Peyer's patch (tissue), 4 donors: ENCODE measurements at regions not wholly inside any gene's neighbourhood (a gene's known extent, or its start where the extent isn't known, plus 50 kb on each side); places are given as distances from the start of the nearest gene placed in this dataset.

ENCODE experiments used
- DNase-seq, 3 donors: peaks; one replicate each; pipeline ENCODE4 v3.0.0-alpha.2; 2017 to 2019
- H3K27ac ChIP-seq, 4 donors: fragments of 200-600 bp; sonication (generic); one replicate each; pipeline ENCODE4 v1.5.1; 2016 to 2019
- H3K27me3 ChIP-seq, 2 donors: fragments of 200-600 bp; sonication (generic); one replicate each; pipeline ENCODE4 v1.5.1; 2019
- H3K36me3 ChIP-seq, 3 donors: fragments of 200-600 bp; sonication (generic); one replicate each; pipeline ENCODE4 v1.5.1; 2016 to 2019
- H3K4me1 ChIP-seq, 4 donors: fragments of 200-600 bp; sonication (generic); one replicate each; pipeline ENCODE4 v1.5.1; 2016 to 2019
- H3K4me3 ChIP-seq, 4 donors: fragments of 200-600 bp; sonication (generic); 1 replicate in 3 of 4; 2 replicates in 1 of 4; pipeline ENCODE4 v1.5.1; 2016 to 2019; ENCODE audit warnings: mild to moderate bottlenecking in 1 of 4
- H3K9me3 ChIP-seq, 4 donors: fragments of 200-600 bp; sonication (generic); one replicate each; pipeline ENCODE4 v1.5.1; 2016 to 2019; ENCODE audit warnings: mild to moderate bottlenecking in 1 of 4
- POLR2A ChIP-seq, 2 donors: fragments of 450-650 bp; IDR thresholded peaks; one replicate each; pipeline ENCODE4 v1.5.1; 2017; ENCODE audit warnings: antibody characterized with exemption in 2 of 2, mild to moderate bottlenecking in 2 of 2, moderate library complexity in 2 of 2
- TF ChIP-seq, protein P1 (sequence below), 6 experiments: fragments of 450-650 bp in 4 of 6; fragments of 200-600 bp in 2 of 6; sonication (generic) in 1 of 6; IDR thresholded peaks; one replicate each; pipeline ENCODE4 v1.5.1; 2017 to 2019; ENCODE audit warnings: antibody characterized with exemption in 6 of 6, mild to moderate bottlenecking in 3 of 6, moderate library complexity in 1 of 6

DNA sequence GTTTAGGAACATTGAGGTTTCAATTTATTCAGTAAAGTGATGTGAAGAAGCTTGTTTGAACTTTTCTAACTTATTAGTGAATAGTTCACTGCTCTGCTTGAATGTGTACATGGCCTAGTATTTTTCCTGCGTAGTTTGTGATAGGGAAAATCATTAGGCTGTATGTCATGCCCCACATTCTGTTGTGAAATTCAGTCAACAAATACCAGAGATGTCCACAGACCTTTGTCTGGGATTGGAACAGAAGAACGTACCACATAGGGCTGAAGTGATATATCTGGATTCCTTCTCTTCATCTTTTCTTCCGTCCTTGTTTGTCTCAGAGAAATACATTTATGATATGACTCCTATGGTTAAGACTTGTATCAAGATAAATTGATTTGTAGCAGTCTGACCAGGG, 88.8 kb upstream of the PLS3 start:
- TF ChIP-seq POLR2A (IDR thresholded peaks at IDR 0.05) = no peak
- TF ChIP-seq, protein P1, sequence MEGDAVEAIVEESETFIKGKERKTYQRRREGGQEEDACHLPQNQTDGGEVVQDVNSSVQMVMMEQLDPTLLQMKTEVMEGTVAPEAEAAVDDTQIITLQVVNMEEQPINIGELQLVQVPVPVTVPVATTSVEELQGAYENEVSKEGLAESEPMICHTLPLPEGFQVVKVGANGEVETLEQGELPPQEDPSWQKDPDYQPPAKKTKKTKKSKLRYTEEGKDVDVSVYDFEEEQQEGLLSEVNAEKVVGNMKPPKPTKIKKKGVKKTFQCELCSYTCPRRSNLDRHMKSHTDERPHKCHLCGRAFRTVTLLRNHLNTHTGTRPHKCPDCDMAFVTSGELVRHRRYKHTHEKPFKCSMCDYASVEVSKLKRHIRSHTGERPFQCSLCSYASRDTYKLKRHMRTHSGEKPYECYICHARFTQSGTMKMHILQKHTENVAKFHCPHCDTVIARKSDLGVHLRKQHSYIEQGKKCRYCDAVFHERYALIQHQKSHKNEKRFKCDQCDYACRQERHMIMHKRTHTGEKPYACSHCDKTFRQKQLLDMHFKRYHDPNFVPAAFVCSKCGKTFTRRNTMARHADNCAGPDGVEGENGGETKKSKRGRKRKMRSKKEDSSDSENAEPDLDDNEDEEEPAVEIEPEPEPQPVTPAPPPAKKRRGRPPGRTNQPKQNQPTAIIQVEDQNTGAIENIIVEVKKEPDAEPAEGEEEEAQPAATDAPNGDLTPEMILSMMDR (IDR thresholded peaks at IDR 0.05) = no peak

DNA sequence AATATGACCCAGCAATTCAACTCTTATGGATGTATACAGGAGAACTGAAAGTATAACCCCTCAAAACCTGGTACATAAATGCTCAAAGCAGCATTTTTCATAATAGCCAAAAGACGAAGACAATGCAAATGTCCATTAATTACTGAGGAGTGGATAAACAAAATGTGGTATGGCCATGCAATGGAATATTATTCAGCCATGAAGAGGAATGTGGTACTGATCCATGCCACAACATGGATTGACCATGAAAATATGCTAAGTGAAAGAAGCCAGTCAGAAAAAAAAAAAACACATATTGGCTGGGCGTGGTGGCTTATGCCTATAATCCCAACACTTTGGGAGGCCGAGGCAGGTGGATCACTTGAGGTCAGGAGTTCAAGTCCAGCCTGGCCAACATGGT, 74.5 kb upstream of the PLS3 start:
- H3K9me3 ChIP-seq = peaks cover 0 to 3% (median 0%) of the 10 kb centered on the region in 4 donors
- no peaks in the 10 kb centered on the region for H3K36me3 ChIP-seq
- no peak overlapping the region for H3K27ac ChIP-seq
- H3K27me3 ChIP-seq = no peaks in the 10 kb centered on the region
- DNase-seq = no peak
- TF ChIP-seq, protein P1 (IDR thresholded peaks at IDR 0.05) = no peak
- TF ChIP-seq POLR2A (IDR thresholded peaks at IDR 0.05) = no peak
- H3K4me3 ChIP-seq = no peak overlapping the region
- no peaks in the 10 kb centered on the region for H3K4me1 ChIP-seq

More for the DNA sequence above, 88.8 kb upstream of the PLS3 start:
- Histone ChIP-seq H3K36me3 (no peaks in the 10 kb centered on the region), H3K27ac (no peak overlapping the region), H3K27me3 (no peaks in the 10 kb centered on the region), H3K9me3 (no peaks in the 10 kb centered on the region), H3K4me3 (no peak overlapping the region), H3K4me1 (no peaks in the 10 kb centered on the region)
- DNase-seq = no peak

DNA sequence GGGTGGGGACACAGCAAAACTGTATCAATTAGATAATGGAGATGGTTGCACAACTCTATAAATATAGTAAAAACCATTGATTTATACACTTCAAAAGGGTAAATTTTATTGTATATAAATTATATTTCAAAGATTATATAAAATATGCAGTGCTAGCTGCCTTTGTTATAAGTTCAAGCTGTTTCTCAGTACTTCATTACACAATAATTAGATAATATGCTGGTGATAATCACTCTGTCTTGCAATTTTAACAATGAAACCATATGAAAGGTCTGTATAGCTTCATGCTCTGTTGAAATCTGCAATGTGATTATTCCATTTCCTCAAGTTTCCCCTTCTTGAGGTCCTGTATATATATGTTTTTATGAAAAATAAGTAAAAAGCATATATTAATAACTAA, 73.4 kb upstream of the PLS3 start:
- Histone ChIP-seq H3K4me1 (no peaks in the 10 kb centered on the region), H3K9me3 (peaks cover 0 to 3% (median 0%) of the 10 kb centered on the region in 4 donors), H3K27ac (no peak overlapping the region), H3K36me3 (no peaks in the 10 kb centered on the region), H3K4me3 (no peak overlapping the region), H3K27me3 (no peaks in the 10 kb centered on the region)
- no peak for TF ChIP-seq POLR2A (IDR thresholded peaks at IDR 0.05)
- TF ChIP-seq, protein P1 (IDR thresholded peaks at IDR 0.05) = no peak
- no peak for DNase-seq

DNA sequence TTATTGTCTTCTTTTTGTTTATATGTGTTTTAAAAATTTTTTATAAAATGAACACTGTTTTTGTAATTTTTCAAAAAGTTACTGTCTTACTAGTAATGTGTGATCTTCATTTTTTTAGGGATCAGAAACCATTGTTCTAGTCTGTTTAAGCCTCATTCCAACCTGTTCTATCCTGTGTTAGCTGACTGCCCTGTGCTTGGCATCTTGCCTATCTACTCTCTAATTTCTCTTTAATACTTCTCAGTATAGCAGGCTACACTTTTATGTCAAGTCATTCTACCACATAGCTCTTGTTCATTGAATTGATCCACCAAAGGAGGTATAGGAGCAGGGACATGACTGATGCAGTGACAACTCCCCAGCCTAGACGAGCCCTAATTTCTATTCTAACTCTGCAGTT, 70.2 kb upstream of the PLS3 start:
- peaks cover 0 to 3% (median 0%) of the 10 kb centered on the region in 4 donors for H3K9me3 ChIP-seq
- H3K4me1 ChIP-seq = no peaks in the 10 kb centered on the region
- no peaks in the 10 kb centered on the region for H3K36me3 ChIP-seq
- no peak for TF ChIP-seq POLR2A (IDR thresholded peaks at IDR 0.05)
- TF ChIP-seq, protein P1 (IDR thresholded peaks at IDR 0.05) = no peak
- no peak overlapping the region for H3K4me3 ChIP-seq
- no peaks in the 10 kb centered on the region for H3K27me3 ChIP-seq
- no peak for DNase-seq
- no peak overlapping the region for H3K27ac ChIP-seq

DNA sequence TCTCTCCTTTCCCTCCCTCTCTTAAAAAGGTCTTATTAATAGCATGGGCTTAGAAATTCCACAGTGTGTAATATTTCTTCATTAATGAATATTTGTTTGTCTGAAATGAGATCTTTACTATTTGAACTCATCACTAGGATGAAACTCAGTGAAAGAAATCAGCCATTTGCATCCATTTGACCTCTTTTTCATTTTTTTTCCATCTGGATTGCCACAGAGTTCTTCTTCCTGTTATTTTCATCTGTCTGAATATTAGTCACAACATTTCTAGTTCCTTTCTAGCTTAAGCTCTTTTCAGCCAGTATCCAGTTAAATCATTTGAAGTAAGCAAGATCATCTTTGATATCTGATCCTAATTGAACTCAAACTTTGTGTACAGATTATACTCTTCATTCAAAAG, 69.2 kb upstream of the PLS3 start:
- Histone ChIP-seq H3K36me3 (no peaks in the 10 kb centered on the region), H3K4me1 (no peaks in the 10 kb centered on the region), H3K27me3 (no peaks in the 10 kb centered on the region), H3K27ac (no peak overlapping the region), H3K4me3 (no peak overlapping the region), H3K9me3 (no peaks in the 10 kb centered on the region)
- TF ChIP-seq, protein P1 (IDR thresholded peaks at IDR 0.05) = no peak
- no peak for TF ChIP-seq POLR2A (IDR thresholded peaks at IDR 0.05)
- DNase-seq = no peak

DNA sequence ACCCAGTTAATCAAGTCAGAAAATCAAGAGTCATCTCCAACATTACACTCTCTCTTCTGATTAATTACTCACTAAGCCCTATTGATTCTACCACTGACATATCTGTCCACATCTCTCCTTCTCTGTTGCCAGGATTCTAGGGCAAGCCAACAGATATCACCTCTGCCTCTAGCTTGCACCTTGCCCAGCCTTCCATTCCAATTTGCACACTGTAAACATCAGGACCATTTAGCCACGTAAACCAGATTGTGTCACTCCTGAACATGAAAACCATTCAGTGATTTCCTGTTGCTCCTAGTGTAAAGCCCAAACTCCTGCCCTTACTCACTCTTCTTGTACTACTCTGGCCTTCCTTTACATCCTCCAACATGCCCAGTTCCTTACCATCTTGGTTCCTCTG, 68.0 kb upstream of the PLS3 start:
- no peaks in the 10 kb centered on the region for H3K27me3 ChIP-seq
- H3K36me3 ChIP-seq = no peaks in the 10 kb centered on the region
- DNase-seq = no peak
- no peaks in the 10 kb centered on the region for H3K9me3 ChIP-seq
- H3K27ac ChIP-seq = no peak overlapping the region
- H3K4me3 ChIP-seq = no peak overlapping the region
- H3K4me1 ChIP-seq = no peaks in the 10 kb centered on the region
- TF ChIP-seq, protein P1 (IDR thresholded peaks at IDR 0.05) = no peak
